NK-92 treated with Interleukin-12 subunit alpha and Interleukin-12 subunit beta, amount 100 ng/mL, for 24 hours (cell line): ENCODE measurements at regions not wholly inside any gene's neighbourhood (a gene's known extent, or its start where the extent isn't known, plus 50 kb on each side); places are given as distances from the start of the nearest gene placed in this dataset.
"Not testable (repeated sequence)": the region's sequence is repeated elsewhere in the genome, so short reads cannot be mapped to it uniquely, and the experiment has no call there.

Experiments
- DNase-seq: peaks from one replicate; lab custom pipeline; 2025; lab: John Stamatoyannopoulos, UW

DNA sequence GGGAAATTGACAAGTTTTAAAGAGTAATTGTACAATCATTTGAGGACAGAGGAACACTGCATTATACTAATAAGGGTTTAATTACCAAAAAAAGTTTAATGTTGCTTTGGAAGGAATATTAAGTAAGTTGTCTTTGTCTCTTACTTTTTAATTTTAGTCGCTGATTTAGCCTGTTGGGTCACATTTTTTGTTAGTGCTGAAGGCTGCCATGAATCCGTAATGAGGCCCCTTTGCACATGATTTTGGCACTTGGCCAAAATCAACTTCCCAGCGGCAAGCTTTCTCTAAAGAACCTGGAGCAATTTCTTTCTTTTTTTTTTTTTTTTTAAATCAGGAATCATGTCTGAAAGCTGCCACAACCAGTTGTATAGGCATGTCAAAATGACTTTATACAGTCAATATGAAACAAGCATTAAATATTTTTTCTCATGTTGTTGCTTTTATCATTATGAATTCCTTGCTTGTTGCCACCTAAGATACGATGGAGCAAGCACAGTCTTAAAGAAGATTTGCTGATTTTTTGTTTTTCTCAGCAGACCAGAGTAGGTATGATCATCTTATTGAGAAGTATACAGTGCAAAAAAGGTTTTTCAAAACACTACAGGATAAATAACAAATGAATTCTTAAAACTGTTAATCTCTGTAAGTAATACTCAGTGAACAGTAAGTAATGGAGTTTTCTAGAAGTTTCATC, 690.4 kb downstream of the USP25 start:
- DNase-seq = no peak

DNA sequence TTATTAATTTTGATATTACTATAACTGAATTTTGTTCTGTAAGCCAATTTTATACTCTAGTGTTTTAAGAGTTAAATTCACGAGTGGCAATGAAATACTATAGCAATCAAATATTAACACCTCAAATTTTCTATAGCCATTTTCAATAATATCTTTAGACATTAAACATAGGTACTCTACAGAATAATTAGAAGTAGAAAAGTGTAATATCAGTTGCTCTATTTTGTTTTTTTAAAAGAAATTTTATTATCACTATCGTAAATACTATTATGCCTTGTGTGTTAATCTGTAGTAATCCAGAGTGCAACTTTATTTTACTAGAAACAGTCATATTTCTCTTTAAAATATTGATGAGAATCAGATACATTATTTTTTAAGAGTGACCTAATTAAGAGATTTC, 691.2 kb downstream of the USP25 start:
- no peak for DNase-seq

DNA sequence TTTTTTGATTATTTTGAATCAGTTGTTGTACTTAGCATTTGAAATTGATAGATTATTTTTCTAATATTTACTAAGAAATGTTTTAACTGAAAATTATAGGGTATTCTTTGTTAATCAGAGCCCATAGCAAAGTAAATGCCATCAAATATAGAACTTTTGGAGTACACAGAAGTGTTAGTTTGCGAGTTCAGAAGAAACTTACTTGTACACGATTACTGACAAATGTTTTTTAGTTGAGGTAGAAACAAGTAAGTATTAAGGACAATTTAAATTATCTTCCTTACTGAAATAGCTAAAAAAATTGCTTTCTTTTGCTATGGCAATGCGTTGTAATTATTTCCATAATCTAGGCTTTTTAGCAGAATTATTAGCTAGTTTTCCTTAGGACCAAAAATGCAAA, 692.2 kb downstream of the USP25 start:
- no peak for DNase-seq

DNA sequence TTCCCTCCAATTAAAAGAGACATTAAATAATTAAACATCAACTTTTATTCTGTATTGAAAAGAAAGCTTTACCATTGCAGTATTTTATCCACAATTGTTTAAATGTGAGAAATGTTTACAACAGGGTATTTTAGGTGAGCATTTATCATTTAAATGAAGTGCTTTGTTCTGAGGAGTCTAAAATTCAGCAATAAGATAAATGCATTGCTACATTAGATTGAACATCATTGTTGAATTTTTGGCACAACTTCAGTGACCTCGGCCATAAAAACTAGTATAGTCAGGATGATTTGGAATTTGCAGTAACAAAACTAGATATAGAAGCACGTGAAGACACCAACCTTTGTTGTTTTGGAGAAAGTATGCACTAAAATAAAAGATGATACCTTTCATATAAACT, 692.9 kb downstream of the USP25 start:
- DNase-seq = no peak

DNA sequence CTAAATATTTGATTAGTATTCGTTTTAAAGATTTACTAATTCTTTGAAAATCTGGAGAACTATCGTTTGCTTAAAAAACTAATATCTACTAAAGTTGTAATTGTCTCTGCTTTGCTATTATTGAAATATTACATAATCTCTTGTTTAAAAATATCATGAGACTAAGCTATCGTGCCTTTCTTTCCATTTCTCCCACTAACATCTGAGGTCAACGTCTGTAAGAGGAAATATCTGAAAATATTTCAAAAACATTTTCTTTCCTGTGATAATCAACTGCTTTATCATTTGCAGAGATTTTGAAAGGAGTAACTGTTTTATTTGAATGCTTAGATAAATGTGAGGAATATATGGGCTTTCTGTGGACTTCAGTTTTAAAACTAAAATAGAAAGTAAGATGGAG, 694.1 kb downstream of the USP25 start:
- no peak for DNase-seq

DNA sequence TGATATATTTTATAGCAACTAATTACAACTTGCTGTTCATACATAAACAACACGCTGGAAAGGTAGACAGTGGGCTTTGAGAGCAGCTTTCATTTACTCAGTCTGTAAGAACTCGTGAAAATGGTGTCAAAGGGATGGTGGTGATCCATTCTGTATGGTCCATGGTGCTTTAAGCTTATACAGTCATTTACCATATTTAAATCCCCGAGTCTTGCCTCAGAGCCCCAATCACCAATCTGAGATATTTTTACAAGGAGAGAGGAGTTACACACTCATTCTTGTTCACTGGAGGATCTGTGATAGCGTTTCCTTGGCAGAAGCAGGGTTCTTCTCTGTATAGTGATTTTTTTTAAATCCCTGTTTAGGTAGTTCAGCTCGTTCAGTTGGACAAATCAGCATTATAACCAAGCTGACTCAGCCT, 694.6 kb downstream of the USP25 start:
- DNase-seq = no peak

DNA sequence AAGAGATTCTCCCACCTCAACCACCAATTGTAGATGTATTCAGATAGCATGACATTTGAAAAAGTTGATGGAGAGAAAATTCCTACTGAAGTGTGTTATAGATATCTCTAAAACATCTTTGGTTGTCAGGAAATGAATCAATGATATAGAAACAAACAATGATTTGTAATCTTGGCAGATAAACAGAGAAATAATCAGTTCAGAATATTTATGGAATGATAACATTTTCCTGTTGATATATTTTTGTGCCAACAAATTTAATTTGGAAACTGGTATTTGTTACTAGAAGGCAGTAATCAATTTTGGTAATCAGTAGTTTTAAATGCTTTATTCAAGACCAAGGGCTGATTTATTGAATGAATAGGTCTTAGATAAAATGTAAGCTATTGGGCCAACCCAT, 695.6 kb downstream of the USP25 start:
- no peak for DNase-seq

DNA sequence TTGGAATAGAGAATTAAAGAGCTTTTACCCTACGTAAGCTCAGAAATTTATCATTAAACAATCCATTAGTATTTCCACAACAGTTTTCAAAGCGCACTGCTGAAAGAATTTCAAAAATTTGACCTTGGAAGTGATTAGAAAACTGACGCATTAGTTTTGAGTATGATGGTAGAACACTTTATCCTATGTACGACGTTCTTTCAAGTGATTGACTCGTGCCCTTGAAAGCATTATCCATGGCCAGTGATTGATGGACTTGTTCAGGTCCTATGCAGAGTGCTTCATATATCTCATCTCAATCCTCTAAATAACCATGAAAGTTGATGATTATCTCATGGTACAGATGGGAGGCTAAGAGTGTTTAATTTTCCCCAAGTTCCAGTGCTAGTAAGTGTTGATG, 697.2 kb downstream of the USP25 start:
- DNase-seq = no peak

DNA sequence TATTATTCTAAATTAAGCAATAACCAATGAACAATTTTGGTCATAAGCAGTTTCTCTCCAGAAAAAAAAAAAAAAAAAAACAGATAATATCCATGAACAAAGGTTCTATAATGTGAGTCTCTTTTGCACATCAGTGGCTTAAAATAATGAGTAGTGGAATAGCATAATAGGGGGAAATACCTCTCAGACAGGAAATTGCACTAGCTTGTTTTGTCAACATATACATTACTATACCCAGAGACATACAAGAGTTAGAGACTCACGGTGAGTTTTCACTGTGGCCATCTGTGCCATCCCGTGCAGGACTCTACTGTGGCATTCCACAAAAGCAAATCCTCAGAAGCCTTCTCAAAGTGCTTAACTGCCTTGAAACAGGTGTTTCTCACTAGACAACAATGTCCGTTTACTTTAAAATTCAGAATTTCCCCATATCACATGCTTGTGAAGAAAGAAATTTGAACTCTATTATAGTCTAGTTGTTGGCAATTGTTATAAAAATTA, 697.9 kb downstream of the USP25 start:
- DNase-seq = no peak

DNA sequence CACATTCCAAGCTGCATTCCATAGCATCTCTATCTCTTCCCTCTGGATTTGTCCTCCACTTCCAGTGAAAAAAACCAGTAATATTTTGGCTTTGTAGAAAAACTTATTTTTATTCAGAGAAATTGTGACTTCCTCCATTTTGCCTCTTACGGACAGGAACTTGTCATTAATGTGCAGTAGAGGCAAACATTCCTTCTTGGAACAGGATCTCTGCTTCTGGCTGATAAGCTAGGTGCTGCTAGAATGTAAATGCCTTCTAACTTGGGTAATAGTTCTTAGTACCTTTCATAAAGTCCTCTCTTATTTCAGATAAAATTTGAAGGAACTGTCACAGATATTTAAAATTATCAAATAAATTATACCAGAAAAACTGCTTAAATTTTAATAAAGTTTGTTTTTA, 707.8 kb downstream of the USP25 start:
- DNase-seq = no peak

DNA sequence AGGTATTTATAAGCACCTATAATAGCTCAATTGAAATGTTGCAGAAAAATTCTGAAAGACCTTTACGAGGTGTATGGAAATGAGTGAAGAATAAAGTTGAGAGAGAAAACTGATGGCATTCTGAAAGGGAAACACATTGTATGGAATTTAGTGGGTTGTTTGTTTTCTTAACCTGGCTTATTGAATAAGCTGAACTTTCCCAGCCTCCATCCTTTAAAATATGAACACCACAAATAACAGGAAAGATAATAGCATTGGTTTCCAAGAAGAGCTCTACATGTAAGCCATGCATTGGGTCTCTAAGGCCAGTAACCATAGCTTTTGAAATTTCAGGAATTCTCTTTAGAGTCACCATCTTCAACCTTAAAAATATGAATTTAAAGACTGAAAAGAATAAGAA, 709.0 kb downstream of the USP25 start:
- DNase-seq = no peak

DNA sequence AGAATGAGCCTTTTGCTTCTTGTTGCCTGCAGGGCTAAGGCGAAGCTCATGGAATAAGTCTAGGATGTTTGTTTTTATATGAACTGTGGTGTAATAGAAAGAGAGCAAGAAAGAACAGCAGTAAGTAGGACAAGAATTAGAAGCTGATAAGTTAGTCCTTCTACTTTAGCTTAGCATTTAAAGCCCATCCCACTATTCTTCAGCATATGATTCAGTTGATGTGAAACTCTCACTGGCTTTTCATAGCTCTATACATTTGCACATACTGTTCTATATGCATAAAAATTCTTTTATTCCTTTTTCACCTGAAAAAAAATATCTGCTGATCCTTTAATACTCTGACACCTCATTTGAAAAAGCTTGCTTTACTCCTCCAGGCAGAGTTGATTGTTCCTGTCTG, 712.0 kb downstream of the USP25 start:
- DNase-seq = no peak

DNA sequence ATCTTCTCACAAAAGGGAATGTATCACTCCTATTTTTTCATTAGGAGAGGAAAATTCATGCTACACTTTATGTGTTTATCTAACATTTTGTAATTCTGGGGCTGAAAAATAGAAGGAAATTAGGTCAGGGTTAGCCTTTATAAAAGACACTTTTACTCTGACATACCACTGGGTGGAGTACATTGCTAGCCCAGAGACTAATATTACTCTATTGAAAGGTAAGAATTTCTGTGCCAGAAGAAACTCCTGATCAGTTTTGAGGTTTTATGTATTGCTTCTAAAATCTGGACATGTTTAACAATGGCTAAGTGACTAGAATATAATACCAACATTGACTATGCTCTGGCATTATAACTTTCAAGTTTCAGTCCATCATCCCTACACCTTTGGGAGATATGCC, 724.6 kb downstream of the USP25 start:
- DNase-seq = no peak

DNA sequence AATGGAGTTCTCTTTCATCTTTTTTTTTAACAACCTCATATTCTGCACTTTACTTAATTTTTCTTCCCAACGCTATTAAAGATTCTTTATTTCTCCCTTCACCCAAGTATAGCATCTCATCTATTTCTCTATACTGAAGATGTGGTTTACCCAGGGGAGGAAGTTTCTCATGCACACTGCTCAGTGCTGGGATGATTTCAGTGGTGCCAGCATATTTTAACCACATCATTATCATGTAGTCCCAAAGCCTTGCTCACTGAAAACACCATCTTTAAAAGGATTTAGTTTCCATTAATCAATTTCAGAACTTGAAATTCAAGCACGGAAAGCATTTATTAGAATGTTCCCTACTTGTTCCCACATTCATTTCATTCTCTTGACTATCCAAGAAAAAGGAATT, 725.7 kb downstream of the USP25 start:
- DNase-seq = no peak

DNA sequence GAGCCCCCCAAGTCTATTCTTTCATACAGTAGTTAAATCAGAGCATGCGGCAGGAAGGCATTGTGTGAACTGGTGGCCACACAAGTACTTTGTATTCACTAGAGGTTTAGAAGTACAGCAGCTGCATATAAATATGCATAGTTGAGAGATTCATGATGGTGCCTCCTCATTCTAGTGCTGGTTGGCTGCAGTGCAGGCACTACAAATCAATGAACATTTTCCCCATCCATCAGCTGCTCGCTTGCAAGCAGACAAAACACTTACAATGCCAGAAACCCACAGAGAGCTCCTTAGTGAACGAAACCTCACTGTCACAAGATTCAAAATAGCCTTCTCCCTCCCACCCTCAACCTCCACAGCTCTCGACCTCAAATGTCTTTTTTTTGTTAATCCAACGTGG, 726.2 kb downstream of the USP25 start:
- DNase-seq = no peak

DNA sequence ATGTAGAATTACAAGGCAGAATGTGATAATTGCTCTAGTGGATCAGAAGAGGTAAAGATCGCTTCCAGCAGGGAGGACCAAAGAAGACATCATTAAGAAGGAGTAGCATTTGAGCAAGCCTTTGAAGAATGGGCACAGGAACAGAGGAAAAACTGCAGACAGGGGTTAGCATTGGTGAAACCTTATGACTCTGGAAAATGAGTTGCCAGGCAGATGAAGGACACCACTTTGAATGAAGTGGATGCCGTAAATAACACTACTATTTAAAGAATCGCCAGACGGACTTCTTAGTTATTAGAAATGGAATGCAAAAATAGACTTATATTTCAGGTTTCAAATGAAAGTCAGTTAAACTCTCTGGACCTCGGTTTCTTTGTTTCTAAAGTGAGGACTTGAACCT, 727.7 kb downstream of the USP25 start:
- no peak for DNase-seq

DNA sequence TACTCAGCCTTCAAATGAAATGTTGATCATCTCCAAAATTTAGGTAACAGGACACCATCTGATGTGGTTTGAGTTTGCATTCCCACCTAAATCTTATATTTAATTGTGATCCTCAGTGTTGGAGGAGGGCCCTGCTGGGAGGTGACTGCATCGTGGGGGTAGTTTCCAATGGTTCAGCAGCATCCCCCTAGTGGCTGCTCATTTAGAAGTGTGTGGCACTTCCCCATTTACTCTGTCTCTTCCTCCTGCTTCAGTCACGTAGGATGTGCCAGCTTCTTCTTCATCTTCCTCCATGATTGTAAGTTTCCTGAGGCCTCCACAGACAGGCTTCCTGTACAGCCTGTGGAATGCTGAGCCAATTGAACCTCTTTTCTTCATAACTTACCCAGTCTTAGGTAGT, 731.2 kb downstream of the USP25 start:
- DNase-seq = no peak

DNA sequence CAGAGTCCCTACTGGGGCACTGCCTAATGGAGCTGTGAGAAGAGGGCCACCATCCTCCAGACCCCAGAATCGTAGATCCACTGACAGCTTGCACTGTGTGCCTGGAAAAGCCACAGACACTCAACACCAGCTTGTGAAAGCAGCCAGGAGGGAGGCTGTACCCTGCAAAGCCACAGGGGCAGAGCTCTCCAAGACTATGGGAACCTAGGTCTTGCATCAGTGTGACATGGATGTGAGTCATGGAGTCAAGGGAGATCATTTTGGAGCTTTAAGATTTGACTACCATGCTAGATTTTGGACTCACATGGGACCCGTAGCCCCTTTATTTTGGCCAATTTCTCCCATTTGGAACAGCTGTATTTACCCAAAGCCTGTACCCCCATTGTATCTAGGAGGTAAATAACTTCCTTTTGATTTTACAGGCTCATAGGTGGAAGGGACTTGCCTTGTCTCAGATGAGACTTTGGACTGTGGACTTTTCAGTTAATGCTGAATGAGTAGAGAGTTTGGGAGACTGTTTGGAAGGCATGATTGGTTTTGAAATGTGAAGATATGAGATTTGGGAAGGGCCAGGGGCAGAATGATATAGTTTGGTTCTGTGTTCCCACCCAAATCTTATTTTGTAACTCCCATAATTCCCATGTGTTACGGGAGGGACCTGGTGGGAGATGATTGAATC, 734.6 kb downstream of the USP25 start:
- DNase-seq = not testable (repeated sequence)

DNA sequence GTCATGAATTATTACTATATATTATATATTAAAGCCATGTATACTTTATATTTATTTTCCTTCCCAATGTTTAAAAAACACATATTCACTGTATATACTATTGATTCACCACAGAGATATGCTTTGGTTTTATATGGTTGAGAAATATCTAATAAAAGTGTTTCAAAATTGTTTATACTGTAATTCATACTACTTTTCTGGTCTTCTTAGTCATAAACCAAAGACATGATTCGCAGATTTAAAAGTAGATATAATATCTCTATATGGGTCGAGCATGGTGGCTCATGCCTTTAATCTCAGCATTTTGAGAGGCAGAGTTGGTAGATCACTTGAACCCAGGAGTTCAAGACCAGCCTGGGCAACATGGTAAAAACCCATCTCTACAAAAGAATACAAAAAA, 738.4 kb downstream of the USP25 start:
- no peak for DNase-seq

DNA sequence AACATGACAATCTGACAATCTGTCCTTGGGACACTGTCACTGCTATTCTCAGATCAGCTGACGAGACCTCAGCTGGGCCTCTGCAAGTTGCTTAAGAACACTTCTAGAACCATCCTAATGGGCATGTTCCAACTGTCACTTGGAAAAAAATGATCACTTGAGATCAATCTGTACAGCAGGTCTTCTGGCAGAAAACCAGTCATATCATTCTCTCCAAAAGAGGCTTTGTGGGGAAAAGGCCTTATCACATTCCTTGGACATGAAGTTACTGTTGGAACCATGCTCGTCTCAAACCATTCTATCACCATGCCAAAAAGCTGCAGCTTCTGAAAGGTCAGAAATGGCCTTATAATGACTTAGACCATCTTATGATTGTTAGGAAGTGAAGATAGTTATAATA, 744.2 kb downstream of the USP25 start:
- no peak for DNase-seq

DNA sequence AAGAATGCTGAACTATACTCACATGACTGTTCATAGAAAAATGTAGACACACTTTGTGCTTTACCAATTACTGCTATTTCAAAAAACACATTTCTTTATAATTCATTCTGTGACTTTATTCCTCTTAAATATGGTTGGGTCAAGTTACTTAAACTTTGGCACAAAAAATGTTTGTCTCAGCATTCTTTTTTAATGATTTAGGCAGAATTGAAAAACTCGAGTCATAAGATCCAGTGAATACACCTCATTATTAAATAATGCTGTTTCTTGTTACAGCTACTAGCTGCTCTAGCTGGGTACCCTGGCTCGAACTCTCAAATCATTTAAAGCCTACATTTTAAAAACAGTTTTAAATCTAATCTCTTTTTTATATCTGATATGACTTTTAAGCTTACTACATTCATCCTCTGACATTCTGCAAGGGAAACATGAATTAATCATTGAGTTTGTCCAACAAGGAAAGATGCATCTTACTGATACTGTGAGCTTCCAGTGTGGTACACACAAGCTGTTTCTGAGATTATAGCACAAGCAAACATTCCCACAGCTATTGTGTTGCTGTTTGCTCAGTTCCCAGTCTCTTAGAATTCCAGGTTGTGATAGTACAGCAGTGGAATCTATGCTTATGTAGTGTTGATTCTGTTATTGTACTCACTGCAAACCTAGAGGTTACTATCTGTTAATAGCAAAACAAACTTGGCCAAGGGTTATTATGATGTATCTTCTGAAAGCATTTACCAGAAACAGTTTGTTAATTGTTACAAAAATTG, 746.5 kb downstream of the USP25 start:
- DNase-seq = no peak

DNA sequence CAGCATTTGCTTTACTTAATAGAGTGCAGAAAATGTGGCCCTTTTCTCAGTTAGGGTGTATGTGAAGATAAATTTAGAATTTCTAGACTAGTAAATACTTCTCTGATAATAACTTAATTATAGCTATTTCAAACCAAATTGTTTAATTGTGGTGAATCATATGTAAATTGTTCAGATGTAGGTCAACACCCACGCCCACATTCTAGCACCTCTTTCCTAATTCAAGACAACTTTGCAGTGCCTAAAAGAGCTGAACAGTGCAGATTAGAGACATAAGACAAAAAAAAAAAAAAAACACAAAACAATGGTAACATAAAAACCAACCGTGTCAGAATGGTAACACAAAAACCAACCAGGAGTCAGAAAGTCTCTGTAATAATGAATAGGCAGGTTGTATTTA, 758.3 kb downstream of the USP25 start:
- DNase-seq = no peak

DNA sequence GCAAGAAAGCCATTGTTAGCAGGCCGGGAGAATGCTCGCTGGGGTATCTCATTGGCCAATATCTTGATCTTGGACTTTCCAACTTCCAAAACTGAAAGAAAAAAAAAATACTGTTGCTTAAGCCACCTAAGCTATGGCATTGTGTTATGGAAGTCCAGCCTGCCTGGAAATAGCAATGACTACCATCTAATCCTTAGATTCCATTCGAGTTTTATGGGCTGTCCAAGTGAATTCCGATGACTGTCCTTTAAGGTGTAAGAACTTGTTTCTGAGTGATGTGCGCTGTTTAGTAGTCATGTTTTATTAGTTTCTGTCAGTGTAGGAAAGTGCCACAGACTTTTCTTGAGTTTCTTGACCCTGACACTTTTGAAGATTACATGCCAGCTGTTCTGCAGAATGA, 762.6 kb downstream of the USP25 start:
- DNase-seq = no peak
